WI38 (cell line): ENCODE measurements at regions not wholly inside any gene's neighbourhood (a gene's known extent, or its start where the extent isn't known, plus 50 kb on each side); places are given as distances from the start of the nearest gene placed in this dataset.
"Not testable (repeated sequence)": the region's sequence is repeated elsewhere in the genome, so short reads cannot be mapped to it uniquely, and the experiment has no call there.

ENCODE experiments used
- H3K4me3 ChIP-seq: 2 replicates; pipeline ENCODE4 v1.5.1; 2011; ENCODE audit warnings: low read depth, mild to moderate bottlenecking, control low read depth, low read length
- TF ChIP-seq, protein P1 (sequence below): IDR thresholded peaks from 2 replicates; pipeline ENCODE4 v1.5.1; 2012; ENCODE audit warnings: low read depth, mild to moderate bottlenecking, control low read depth, low read length

DNA sequence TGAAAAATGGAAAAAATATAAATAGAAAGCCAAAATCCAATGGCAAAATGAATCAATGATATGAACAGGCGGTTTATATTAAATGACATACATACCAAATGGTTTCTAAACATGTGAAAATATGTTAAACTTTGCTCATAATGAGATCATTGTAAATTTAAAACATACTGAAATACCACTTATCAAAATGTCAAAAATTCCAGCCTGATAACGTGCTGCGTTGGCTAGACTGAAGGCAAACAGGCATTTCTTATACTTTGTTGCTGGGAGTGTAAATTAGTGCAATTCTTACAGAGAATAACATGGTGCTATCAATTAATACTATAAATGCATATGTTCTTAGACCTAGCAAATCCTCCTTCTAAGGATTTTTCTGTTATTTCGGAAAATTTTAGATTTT, 225.8 kb upstream of the FAM3C start:
- TF ChIP-seq, protein P1, sequence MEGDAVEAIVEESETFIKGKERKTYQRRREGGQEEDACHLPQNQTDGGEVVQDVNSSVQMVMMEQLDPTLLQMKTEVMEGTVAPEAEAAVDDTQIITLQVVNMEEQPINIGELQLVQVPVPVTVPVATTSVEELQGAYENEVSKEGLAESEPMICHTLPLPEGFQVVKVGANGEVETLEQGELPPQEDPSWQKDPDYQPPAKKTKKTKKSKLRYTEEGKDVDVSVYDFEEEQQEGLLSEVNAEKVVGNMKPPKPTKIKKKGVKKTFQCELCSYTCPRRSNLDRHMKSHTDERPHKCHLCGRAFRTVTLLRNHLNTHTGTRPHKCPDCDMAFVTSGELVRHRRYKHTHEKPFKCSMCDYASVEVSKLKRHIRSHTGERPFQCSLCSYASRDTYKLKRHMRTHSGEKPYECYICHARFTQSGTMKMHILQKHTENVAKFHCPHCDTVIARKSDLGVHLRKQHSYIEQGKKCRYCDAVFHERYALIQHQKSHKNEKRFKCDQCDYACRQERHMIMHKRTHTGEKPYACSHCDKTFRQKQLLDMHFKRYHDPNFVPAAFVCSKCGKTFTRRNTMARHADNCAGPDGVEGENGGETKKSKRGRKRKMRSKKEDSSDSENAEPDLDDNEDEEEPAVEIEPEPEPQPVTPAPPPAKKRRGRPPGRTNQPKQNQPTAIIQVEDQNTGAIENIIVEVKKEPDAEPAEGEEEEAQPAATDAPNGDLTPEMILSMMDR, result no peak
- H3K4me3 ChIP-seq, result no peak overlapping the region

DNA sequence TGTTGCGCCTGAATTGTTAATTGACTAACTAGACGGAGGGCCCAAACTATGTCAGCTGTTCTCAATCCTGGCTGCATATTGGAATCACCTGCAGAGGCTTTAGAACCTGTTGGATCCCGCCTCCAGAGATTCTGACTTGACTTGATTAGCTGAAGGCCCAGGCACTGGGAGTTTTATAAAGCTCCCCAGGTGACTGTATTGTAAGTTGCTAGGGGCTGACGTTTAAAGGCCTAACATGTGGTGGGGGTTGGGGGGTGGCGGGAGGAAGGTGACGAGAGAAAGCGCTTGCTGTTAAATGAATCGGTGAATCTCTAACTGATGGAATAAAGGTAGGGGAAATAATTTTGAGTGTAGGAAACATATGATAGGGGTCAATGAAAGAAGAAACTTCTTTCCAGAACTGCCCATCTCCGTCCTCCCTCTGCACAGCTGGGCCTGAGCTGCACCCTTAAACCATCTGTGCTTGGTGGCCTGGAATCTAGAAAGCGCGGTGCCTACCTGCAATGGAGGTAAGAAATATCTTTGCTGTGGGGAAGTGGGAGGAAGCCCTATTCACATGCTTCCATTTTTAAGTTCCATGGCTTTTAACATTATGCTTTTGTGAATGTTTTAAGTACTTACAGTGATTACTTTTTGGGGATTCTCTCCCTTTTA, 225.0 kb upstream of the FAM3C start:
- no peak overlapping the region for H3K4me3 ChIP-seq
- TF ChIP-seq, protein P1, result no peak

DNA sequence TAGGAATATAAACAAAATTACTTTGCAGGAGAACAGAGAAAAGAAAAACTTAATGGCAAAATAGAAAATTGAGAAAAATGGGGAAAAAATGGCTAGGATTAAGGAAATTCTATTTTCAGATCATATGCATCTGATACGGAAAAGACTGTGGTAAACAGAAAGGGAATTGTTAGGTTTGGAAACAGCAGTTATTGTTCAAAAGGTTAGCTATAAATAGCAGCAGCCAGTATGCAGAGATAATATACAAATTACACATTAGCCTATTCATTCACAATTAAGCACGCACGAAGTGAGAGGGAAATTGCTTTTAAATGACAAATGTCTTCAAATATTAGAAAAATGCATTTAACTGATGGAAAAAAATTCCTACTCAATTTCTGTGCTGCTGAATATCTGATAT, 224.1 kb upstream of the FAM3C start:
- TF ChIP-seq, protein P1, result no peak
- H3K4me3 ChIP-seq, result no peak overlapping the region

DNA sequence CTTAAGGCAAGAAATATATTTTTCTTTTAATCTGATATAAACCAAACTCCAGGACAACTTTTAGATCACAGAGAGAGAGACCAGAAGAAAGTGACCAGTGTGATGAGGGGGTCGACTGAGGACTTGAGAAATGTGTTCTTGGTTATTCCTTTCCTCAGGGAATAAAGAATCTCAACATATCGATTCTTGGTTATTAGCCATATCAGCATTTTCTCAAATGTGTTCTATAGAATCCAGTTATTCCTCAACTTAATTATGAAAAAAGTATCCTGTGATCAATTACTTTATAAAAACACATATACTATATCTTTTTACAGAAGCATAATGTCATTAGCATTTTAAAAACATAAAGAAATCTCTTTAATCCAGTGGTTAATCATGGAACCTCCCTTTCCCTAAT, 222.1 kb upstream of the FAM3C start:
- no peak overlapping the region for H3K4me3 ChIP-seq
- TF ChIP-seq, protein P1, result no peak

DNA sequence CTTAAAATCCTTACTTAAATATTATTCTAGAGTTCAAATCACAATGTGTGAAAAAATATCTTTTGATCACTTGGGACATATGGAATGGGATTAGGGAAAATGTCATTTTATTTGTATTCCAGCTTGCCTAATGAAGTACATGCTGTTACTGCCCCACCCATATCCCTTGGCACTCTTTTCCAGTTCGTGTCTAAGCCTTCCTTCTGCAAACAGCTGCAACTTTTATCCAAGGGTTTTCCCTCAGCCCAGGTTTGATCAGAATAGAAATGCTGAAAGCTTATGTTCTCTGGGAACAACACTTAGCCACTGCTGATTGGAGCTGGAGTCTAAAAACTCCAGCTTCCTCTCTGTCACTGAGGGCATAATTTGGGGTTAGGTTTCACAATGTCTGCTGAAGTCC, 214.1 kb upstream of the FAM3C start:
- TF ChIP-seq, protein P1, result no peak
- H3K4me3 ChIP-seq, result no peak overlapping the region

DNA sequence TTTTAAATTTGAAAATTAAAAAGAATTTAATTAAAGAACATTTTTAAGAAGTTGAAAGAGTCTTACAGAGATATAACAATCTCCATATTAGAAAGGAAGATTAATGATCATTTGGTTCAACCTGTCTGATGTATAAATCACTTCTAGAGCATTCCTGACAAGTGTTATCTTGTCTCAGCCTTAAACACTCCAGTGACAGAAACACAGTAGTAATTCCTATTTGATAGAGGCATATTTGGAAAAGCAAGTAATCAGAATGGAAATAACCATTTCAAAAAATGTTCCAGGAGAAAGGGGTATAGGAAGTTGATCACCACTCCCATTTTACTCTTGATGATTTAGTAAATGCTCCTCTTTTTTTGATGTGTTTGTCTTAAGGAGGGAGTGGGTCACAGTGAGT, 213.1 kb upstream of the FAM3C start:
- H3K4me3 ChIP-seq, result no peak overlapping the region
- TF ChIP-seq, protein P1, result no peak

DNA sequence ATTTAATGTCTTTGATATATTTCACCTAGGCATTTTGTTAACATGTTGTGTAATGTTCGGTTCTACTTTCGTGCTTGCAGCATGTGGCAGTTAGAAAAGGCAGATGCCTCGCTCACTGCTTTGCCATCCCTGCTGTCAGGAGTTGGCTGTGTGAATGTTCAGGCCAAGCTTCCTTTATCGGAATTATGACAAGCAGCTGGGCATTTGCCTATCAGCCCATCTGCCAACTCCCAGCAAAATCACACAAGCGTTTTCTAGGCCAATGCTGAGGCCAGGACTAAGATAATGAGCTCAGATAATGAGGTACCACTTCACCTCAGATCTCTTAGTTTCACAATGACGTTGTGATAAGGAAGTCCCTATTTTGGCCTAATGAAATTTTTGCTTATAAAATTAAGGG, 212.7 kb upstream of the FAM3C start:
- no peak overlapping the region for H3K4me3 ChIP-seq
- TF ChIP-seq, protein P1, result no peak

DNA sequence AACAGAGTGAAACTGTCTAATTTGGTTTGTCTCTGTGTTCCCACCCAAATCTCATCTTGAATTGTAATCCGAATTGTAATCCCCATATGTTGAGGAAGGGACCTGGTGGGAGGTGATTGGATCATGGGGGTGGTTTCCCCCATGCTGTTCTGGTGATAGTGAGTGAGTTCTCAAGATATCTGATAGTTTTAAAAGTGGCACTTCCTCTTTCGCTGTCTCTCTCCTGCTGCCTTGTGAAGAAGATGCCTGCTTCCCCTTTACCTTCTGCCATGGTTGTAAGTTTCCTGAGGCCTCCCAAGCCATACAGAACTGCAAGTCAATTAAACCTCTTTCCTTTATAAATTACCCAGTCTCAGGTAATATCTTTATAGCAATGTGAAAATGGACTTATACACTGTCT, 212.1 kb upstream of the FAM3C start:
- H3K4me3 ChIP-seq, result not testable (repeated sequence)
